COLO668 (cell line): ENCODE measurements at regions not wholly inside any gene's neighbourhood (a gene's known extent, or its start where the extent isn't known, plus 50 kb on each side); places are given as distances from the start of the nearest gene placed in this dataset.
A peak's percentile ranks its signal among the peaks of the same experiment; 100 is the strongest.
"Not testable (repeated sequence)": the region's sequence is repeated elsewhere in the genome, so short reads cannot be mapped to it uniquely, and the experiment has no call there.

Experiments used
- DNase-seq: peaks from one replicate; lab custom pipeline; 2025; ENCODE audit not compliant: unreplicated experiment; lab: John Stamatoyannopoulos, UW

GRCh38 chr2:8559805-8560204, 122.1 kb upstream of the ID2 start:
- no peak for DNase-seq

GRCh38 chr2:8561692-8562091, 120.2 kb upstream of the ID2 start:
- DNase-seq = not testable (repeated sequence)

GRCh38 chr2:8563814-8564474, 117.9 kb upstream of the ID2 start:
- DNase-seq = no peak

- DNase-seq = no peak
These were observed 117.4 kb upstream of the ID2 start for GRCh38 chr2:8564475-8564874.

- DNase-seq = no peak
These were observed 116.3 kb upstream of the ID2 start for GRCh38 chr2:8565399-8566154.

- DNase-seq = no peak
These were observed 115.6 kb upstream of the ID2 start for GRCh38 chr2:8566155-8566670.

GRCh38 chr2:8566774-8567468, 114.9 kb upstream of the ID2 start:
- DNase-seq = peak; percentile 80

GRCh38 chr2:8567469-8568260, 114.2 kb upstream of the ID2 start:
- peak; percentile 84 for DNase-seq

GRCh38 chr2:8568543-8569302, 113.1 kb upstream of the ID2 start:
- DNase-seq = peak; percentile 23

- no peak for DNase-seq
These were observed 112.4 kb upstream of the ID2 start for GRCh38 chr2:8569332-8569930.

GRCh38 chr2:8570637-8571036, 111.2 kb upstream of the ID2 start:
- no peak for DNase-seq

GRCh38 chr2:8571301-8571791, 110.5 kb upstream of the ID2 start:
- DNase-seq = no peak

GRCh38 chr2:8571792-8572499, 109.9 kb upstream of the ID2 start:
- DNase-seq = peak; percentile 84

- peak; percentile 62 for DNase-seq
These were observed 109.1 kb upstream of the ID2 start for GRCh38 chr2:8572712-8573233.

- peak; percentile 97 for DNase-seq
These were observed 108.5 kb upstream of the ID2 start for GRCh38 chr2:8573234-8573941.

- no peak for DNase-seq
These were observed 108.0 kb upstream of the ID2 start for GRCh38 chr2:8573942-8574195.

- peak; percentile 80 for DNase-seq
These were observed 107.4 kb upstream of the ID2 start for GRCh38 chr2:8574196-8575037.
